ENCODE measurements at regions not wholly inside any gene's neighbourhood (a gene's known extent, or its start where the extent isn't known, plus 50 kb on each side); places are given as distances from the start of the nearest gene placed in this dataset.
"Not testable (repeated sequence)": the region's sequence is repeated elsewhere in the genome, so short reads cannot be mapped to it uniquely, and the experiment has no call there.

DNA sequence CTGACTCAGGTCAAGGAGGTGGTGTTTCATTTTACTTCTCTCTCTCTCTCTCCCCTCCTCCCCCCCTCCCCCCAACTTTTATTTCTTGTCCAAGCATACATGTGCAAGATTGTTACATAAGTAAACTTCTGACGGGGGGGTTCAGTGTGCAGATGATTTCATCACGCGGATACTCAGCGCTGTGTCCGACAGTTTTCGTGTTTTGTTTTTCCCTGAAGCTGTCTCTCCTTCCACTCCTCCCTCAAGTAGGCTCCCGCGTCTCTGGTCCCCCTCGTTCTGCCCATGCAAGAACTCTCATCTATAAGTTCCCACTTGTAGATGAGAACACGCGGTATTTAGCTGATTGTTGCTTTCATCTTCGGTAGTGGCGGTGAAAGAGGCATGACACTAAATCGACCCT, 111.0 kb upstream of the ANKRD30BL start (continued):
- TF ChIP-seq, protein P1, sequence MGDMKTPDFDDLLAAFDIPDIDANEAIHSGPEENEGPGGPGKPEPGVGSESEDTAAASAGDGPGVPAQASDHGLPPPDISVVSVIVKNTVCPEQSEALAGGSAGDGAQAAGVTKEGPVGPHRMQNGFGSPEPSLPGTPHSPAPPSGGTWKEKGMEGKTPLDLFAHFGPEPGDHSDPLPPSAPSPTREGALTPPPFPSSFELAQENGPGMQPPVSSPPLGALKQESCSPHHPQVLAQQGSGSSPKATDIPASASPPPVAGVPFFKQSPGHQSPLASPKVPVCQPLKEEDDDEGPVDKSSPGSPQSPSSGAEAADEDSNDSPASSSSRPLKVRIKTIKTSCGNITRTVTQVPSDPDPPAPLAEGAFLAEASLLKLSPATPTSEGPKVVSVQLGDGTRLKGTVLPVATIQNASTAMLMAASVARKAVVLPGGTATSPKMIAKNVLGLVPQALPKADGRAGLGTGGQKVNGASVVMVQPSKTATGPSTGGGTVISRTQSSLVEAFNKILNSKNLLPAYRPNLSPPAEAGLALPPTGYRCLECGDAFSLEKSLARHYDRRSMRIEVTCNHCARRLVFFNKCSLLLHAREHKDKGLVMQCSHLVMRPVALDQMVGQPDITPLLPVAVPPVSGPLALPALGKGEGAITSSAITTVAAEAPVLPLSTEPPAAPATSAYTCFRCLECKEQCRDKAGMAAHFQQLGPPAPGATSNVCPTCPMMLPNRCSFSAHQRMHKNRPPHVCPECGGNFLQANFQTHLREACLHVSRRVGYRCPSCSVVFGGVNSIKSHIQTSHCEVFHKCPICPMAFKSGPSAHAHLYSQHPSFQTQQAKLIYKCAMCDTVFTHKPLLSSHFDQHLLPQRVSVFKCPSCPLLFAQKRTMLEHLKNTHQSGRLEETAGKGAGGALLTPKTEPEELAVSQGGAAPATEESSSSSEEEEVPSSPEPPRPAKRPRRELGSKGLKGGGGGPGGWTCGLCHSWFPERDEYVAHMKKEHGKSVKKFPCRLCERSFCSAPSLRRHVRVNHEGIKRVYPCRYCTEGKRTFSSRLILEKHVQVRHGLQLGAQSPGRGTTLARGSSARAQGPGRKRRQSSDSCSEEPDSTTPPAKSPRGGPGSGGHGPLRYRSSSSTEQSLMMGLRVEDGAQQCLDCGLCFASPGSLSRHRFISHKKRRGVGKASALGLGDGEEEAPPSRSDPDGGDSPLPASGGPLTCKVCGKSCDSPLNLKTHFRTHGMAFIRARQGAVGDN (IDR thresholded peaks at IDR 0.05), result no peak

DNA sequence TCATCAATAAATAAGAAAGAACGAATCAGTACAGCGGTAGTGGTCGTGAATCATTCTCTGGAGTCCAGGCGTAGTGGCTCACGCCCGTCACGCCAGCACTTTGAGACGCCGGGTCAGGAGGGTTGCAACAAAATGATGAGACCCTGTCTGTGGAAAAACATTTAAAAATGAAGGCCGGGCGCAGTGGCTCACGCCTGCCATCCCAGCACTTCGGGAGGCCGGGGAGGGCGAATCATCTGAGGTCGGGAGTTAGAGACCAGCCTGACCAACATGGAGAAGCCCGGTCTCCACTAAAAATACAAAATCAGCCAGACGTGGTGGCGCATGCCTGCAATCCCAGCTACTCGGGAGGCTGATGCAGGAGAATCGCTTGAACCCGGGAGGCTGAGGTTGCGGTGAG, 111.8 kb upstream of the ANKRD30BL start:
- CTCF ChIA-PET; H3K9ac ChIP-seq (ENCODE audit: control insufficient read depth, insufficient read depth, low read length); H3K4me1 ChIP-seq (ENCODE audit: control insufficient read depth, insufficient read depth, low read length); RAD21 ChIA-PET (ENCODE audit: unreplicated experiment); FAIRE-seq; H3K79me2 ChIP-seq (ENCODE audit: control insufficient read depth, insufficient read depth, low read length); H3K4me3 ChIP-seq; H2AFZ ChIP-seq (ENCODE audit: control insufficient read depth, low read depth, low read length); H3K4me2 ChIP-seq (ENCODE audit: control insufficient read depth, insufficient read depth); H3K27ac ChIP-seq (ENCODE audit: control insufficient read depth, insufficient read depth); H4K20me1 ChIP-seq (ENCODE audit: control insufficient read depth, insufficient read depth); DNase-seq (ENCODE audit: low read depth, low spot score); intact Hi-C loops (cut with micrococcal nuclease; ENCODE audit: unreplicated experiment); ATAC-seq; SMC1A ChIA-PET (ENCODE audit: uncharacterized antibody, unreplicated experiment); H3K9me3 ChIP-seq (replicated peaks; ENCODE audit: control insufficient read depth, insufficient read depth, low read length); H3K36me3 ChIP-seq (ENCODE audit: control insufficient read depth in 2 of 2, insufficient read depth in 2 of 2, low read length in 1 of 2); BruUV-seq (replicated peaks); H3K27me3 ChIP-seq (replicated peaks in 1 of 2; ENCODE audit: control insufficient read depth in 2 of 2, insufficient read depth in 2 of 2, low read length in 1 of 2); POLR2A ChIA-PET: not testable (repeated sequence)
- in situ Hi-C loops (cut with MboI), result loop anchor here (25.0 kb wide), 1 partner anchor 889 kb away; no protein-coding TSS in a partner anchor
- 79% methylated on average over 23 of the region's 23 CpGs for WGBS (ENCODE audit: insufficient coverage, insufficient replicate concordance, low lambda C conversion rate, missing lambda C conversion rate)

DNA sequence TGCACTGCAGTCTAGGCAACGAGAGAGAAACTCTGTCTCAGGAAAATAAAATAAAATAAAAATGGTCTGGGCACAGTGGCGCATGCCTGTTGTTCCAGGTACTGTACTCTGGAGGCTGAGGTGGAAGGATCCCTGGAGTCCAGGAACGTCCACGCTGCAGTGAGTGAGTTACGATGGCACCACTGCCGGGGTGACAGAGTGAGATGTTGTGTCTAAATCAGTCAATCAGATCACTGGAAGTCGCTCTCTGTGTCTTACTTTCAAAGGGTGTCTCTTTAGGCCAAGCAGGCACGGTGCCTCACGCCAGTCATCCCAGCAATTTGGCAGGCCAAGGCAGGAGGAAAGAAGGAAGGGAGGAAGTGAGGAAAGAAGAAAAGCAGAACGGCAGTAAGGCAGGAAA, 112.2 kb upstream of the ANKRD30BL start:
- CTCF ChIA-PET, result no interaction called here
- WGBS (ENCODE audit: insufficient coverage, insufficient replicate concordance, low lambda C conversion rate, missing lambda C conversion rate), result 70% methylated on average over 10 of the region's 10 CpGs
- in situ Hi-C loops (cut with MboI) (loop anchor here (25.0 kb wide), 1 partner anchor 888 kb away; no protein-coding TSS in a partner anchor), intact Hi-C loops (cut with micrococcal nuclease; ENCODE audit: unreplicated experiment) (no loop called here)
- DNase-seq (ENCODE audit: low read depth, low spot score), result no peak
- H3K36me3 ChIP-seq (ENCODE audit: control insufficient read depth in 2 of 2, insufficient read depth in 2 of 2, low read length in 1 of 2), result no peaks in the 10 kb centered on the region
- H3K27ac ChIP-seq (ENCODE audit: control insufficient read depth, insufficient read depth), result no peak overlapping the region
- no peaks in the 10 kb centered on the region for H3K79me2 ChIP-seq (ENCODE audit: control insufficient read depth, insufficient read depth, low read length)
- SMC1A ChIA-PET (ENCODE audit: uncharacterized antibody, unreplicated experiment), result no interaction called here
- H3K9me3 ChIP-seq (replicated peaks; ENCODE audit: control insufficient read depth, insufficient read depth, low read length), result no peaks in the 10 kb centered on the region; the same call in 2 of the 3 replicates
- no peak overlapping the region for H3K4me2 ChIP-seq (ENCODE audit: control insufficient read depth, insufficient read depth)
- BruUV-seq (replicated peaks), result no TSS peak
- no peak overlapping the region for H2AFZ ChIP-seq (ENCODE audit: control insufficient read depth, low read depth, low read length)
- no peaks in the 10 kb centered on the region for H3K4me1 ChIP-seq (ENCODE audit: control insufficient read depth, insufficient read depth, low read length)
- no peak overlapping the region for H3K9ac ChIP-seq (ENCODE audit: control insufficient read depth, insufficient read depth, low read length)
- RAD21 ChIA-PET (ENCODE audit: unreplicated experiment), result no interaction called here
- POLR2A ChIA-PET, result no interaction called here
- H4K20me1 ChIP-seq (ENCODE audit: control insufficient read depth, insufficient read depth), result no peaks in the 10 kb centered on the region
- no peak for ATAC-seq
- FAIRE-seq, result no peak
- no peak overlapping the region for H3K4me3 ChIP-seq
- H3K27me3 ChIP-seq (replicated peaks in 1 of 2; ENCODE audit: control insufficient read depth in 2 of 2, insufficient read depth in 2 of 2, low read length in 1 of 2), result no peaks in the 10 kb centered on the region
- TF ChIP-seq CHD2 (IDR thresholded peaks at IDR 0.05; ENCODE audit: borderline replicate concordance, low read depth, low read length), result no peak
- no peak for TF ChIP-seq STAT3 (IDR thresholded peaks at IDR 0.05; ENCODE audit: low read depth, low read length)
- TF ChIP-seq, protein P2, sequence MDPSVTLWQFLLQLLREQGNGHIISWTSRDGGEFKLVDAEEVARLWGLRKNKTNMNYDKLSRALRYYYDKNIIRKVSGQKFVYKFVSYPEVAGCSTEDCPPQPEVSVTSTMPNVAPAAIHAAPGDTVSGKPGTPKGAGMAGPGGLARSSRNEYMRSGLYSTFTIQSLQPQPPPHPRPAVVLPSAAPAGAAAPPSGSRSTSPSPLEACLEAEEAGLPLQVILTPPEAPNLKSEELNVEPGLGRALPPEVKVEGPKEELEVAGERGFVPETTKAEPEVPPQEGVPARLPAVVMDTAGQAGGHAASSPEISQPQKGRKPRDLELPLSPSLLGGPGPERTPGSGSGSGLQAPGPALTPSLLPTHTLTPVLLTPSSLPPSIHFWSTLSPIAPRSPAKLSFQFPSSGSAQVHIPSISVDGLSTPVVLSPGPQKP (IDR thresholded peaks at IDR 0.05; ENCODE audit: low read depth, low read length), result no peak
- no peak for TF ChIP-seq ASH2L (IDR thresholded peaks at IDR 0.05; ENCODE audit: borderline replicate concordance, low read depth)
- TF ChIP-seq GABPA (IDR thresholded peaks at IDR 0.05; ENCODE audit: low read depth), result no peak
- no peak for TF ChIP-seq HDAC2 (IDR thresholded peaks at IDR 0.05)
- no peak for TF ChIP-seq NR2F1 (conservative IDR thresholded peaks at IDR 0.05)
- TF ChIP-seq KLF5 (IDR thresholded peaks at IDR 0.05; ENCODE audit: partially characterized antibody), result no peak
- TF ChIP-seq, protein P3, sequence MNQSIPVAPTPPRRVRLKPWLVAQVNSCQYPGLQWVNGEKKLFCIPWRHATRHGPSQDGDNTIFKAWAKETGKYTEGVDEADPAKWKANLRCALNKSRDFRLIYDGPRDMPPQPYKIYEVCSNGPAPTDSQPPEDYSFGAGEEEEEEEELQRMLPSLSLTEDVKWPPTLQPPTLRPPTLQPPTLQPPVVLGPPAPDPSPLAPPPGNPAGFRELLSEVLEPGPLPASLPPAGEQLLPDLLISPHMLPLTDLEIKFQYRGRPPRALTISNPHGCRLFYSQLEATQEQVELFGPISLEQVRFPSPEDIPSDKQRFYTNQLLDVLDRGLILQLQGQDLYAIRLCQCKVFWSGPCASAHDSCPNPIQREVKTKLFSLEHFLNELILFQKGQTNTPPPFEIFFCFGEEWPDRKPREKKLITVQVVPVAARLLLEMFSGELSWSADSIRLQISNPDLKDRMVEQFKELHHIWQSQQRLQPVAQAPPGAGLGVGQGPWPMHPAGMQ (IDR thresholded peaks at IDR 0.05; ENCODE audit: borderline replicate concordance), result no peak

Measured in GM12878 (cell line).